ENCODE measurements at regions not wholly inside any gene's neighbourhood (a gene's known extent, or its start where the extent isn't known, plus 50 kb on each side); places are given as distances from the start of the nearest gene placed in this dataset.

- peaks cover 0 to 6% (median 0%) of the 10 kb centered on the region in 5 donors for H3K4me1 ChIP-seq (ENCODE audit: control insufficient read depth in 5 of 5, insufficient read depth in 5 of 5, low read length in 5 of 5)
- H3K36me3 ChIP-seq (ENCODE audit: control insufficient read depth in 4 of 4, insufficient read depth in 4 of 4, low read length in 4 of 4) = no peaks in the 10 kb centered on the region
- no peak overlapping the region for H3K4me3 ChIP-seq
- no peak overlapping the region for H3K9ac ChIP-seq (ENCODE audit: insufficient read depth in 1 of 2, low read length in 2 of 2)
- H3K27me3 ChIP-seq (ENCODE audit: control insufficient read depth in 3 of 3, insufficient read depth in 3 of 3, low read length in 2 of 3) = no peaks in the 10 kb centered on the region
- no peak overlapping the region for H3K27ac ChIP-seq (ENCODE audit: low read depth in 1 of 2, low read length in 1 of 2)
- DNase-seq (no peak), ATAC-seq (ENCODE audit: insufficient read depth, low FRiP score) (no peak)
- no peaks in the 10 kb centered on the region for H3K9me3 ChIP-seq (ENCODE audit: control insufficient read depth in 4 of 4, insufficient read depth in 3 of 4, low read length in 3 of 4)
- no peak for TF ChIP-seq CTCF (IDR thresholded peaks at IDR 0.05; ENCODE audit: control extremely low read depth, extremely low read depth)
Observed at GRCh38 chr2:220663065-220663464, 909.0 kb downstream of the EPHA4 start.

- H3K9ac ChIP-seq (ENCODE audit: insufficient read depth in 1 of 2, low read length in 2 of 2) = no peak overlapping the region
- no peaks in the 10 kb centered on the region for H3K36me3 ChIP-seq (ENCODE audit: control insufficient read depth in 4 of 4, insufficient read depth in 4 of 4, low read length in 4 of 4)
- DNase-seq (peak in 2 of 3 donors; percentile 67 to 84), ATAC-seq (ENCODE audit: insufficient read depth, low FRiP score) (no peak)
- peaks cover 0 to under 1% (median 0%) of the 10 kb centered on the region in 4 donors for H3K9me3 ChIP-seq (ENCODE audit: control insufficient read depth in 4 of 4, insufficient read depth in 3 of 4, low read length in 3 of 4)
- H3K27ac ChIP-seq (ENCODE audit: low read depth in 1 of 2, low read length in 1 of 2) = no peak overlapping the region
- no peaks in the 10 kb centered on the region for H3K27me3 ChIP-seq (ENCODE audit: control insufficient read depth in 3 of 3, insufficient read depth in 3 of 3, low read length in 2 of 3)
- no peak for TF ChIP-seq CTCF (IDR thresholded peaks at IDR 0.05; ENCODE audit: control extremely low read depth, extremely low read depth)
- 68 to 80% methylated on average over 8 of the region's 8 CpGs for WGBS, 2 donors
- H3K4me3 ChIP-seq = no peak overlapping the region
- peaks cover 0 to 6% (median 0%) of the 10 kb centered on the region in 5 donors for H3K4me1 ChIP-seq (ENCODE audit: control insufficient read depth in 5 of 5, insufficient read depth in 5 of 5, low read length in 5 of 5)
Observed at GRCh38 chr2:220664272-220665107, 907.6 kb downstream of the EPHA4 start.

- Histone ChIP-seq H3K27me3 (ENCODE audit: control insufficient read depth in 3 of 3, insufficient read depth in 3 of 3, low read length in 2 of 3) (no peaks in the 10 kb centered on the region), H3K9me3 (ENCODE audit: control insufficient read depth in 4 of 4, insufficient read depth in 3 of 4, low read length in 3 of 4) (peaks cover 0 to 2% (median 0%) of the 10 kb centered on the region in 4 donors), H3K27ac (ENCODE audit: low read depth in 1 of 2, low read length in 1 of 2) (no peak overlapping the region), H3K4me1 (ENCODE audit: control insufficient read depth in 5 of 5, insufficient read depth in 5 of 5, low read length in 5 of 5) (peaks cover 0 to 6% (median 0%) of the 10 kb centered on the region in 5 donors), H3K4me3 (no peak overlapping the region), H3K9ac (ENCODE audit: insufficient read depth in 1 of 2, low read length in 2 of 2) (no peak overlapping the region), H3K36me3 (ENCODE audit: control insufficient read depth in 4 of 4, insufficient read depth in 4 of 4, low read length in 4 of 4) (no peaks in the 10 kb centered on the region)
- TF ChIP-seq CTCF (IDR thresholded peaks at IDR 0.05; ENCODE audit: control extremely low read depth, extremely low read depth) = no peak
- 84 to 85% methylated on average over 3 of the region's 3 CpGs for WGBS, 2 donors
- no peak for ATAC-seq (ENCODE audit: insufficient read depth, low FRiP score)
- no peak for DNase-seq
Observed at GRCh38 chr2:220665108-220665471, 907.0 kb downstream of the EPHA4 start.

Data from lung (tissue), 11 donors.